Fibroblast of skin of right quadriceps (primary cell): ENCODE measurements at regions not wholly inside any gene's neighbourhood (a gene's known extent, or its start where the extent isn't known, plus 50 kb on each side); places are given as distances from the start of the nearest gene placed in this dataset.

Experiments used
- DNase-seq: peaks from one replicate; pipeline ENCODE4 v3.0.0-alpha.2; 2013

DNA sequence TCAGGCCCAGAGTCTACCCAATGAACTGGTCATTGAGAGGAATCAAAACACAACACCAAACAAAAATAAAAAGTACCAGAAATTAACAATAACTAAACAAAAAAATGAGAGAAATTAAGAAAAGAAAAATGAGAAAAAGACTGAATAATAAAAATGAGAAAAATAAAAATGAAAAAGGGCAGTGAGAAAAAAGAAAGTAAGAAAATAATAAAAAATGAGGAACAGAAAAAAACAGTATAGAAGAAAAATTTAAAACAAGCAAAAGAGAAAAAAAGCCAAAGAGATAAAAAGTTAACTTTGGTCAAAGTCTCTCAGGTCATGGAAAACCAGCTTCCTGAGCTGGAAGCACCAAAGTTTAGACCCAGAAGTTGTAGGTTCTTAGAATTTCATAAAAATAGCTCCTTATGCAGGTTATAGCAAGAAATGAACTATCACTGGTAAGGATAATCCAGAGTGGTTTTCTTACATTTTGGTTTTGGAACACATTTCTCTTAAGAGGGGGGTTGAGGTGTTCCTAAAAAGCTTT, 51.0 kb upstream of the WDR17 start:
- no peak for DNase-seq
